GM21619 (cell line): ENCODE measurements at regions not wholly inside any gene's neighbourhood (a gene's known extent, or its start where the extent isn't known, plus 50 kb on each side); places are given as distances from the start of the nearest gene placed in this dataset.

Experiments
- ATAC-seq: cut with Tn5 transposase; IDR thresholded peaks from one replicate; pipeline ENCODE4 v1.9.1; 2021; ENCODE audit not compliant: unreplicated experiment

GRCh38 chr3:124467980-124468902 lies 262.0 kb upstream of the UMPS start:
- no peak for ATAC-seq

GRCh38 chr3:124469555-124469954 lies 260.7 kb upstream of the UMPS start:
- no peak for ATAC-seq

GRCh38 chr3:124478830-124479229 lies 251.4 kb upstream of the UMPS start:
- no peak for ATAC-seq

- ATAC-seq, result no peak
These were observed 246.3 kb upstream of the UMPS start for GRCh38 chr3:124483915-124484470.

- no peak for ATAC-seq
These were observed 243.9 kb upstream of the UMPS start for GRCh38 chr3:124486324-124486723.

GRCh38 chr3:124489506-124489905 lies 240.7 kb upstream of the UMPS start:
- ATAC-seq, result no peak

- no peak for ATAC-seq
These were observed 239.2 kb upstream of the UMPS start for GRCh38 chr3:124491098-124491497.

- no peak for ATAC-seq
These were observed 238.4 kb upstream of the UMPS start for GRCh38 chr3:124491875-124492274.

GRCh38 chr3:124492824-124493223 lies 237.4 kb upstream of the UMPS start:
- ATAC-seq, result no peak

GRCh38 chr3:124496061-124496460 lies 234.2 kb upstream of the UMPS start:
- ATAC-seq, result no peak

- ATAC-seq, result no peak
These were observed 232.8 kb upstream of the UMPS start for GRCh38 chr3:124497487-124497886.

GRCh38 chr3:124498891-124499290 lies 231.4 kb upstream of the UMPS start:
- no peak for ATAC-seq

- ATAC-seq, result no peak
These were observed 225.8 kb upstream of the UMPS start for GRCh38 chr3:124504332-124505059.

GRCh38 chr3:124509884-124510283 lies 220.4 kb upstream of the UMPS start:
- no peak for ATAC-seq

- ATAC-seq, result no peak
These were observed 220.0 kb upstream of the UMPS start for GRCh38 chr3:124510290-124510689.

GRCh38 chr3:124512881-124513609 lies 217.2 kb upstream of the UMPS start:
- ATAC-seq, result no peak

GRCh38 chr3:124513610-124513997 lies 216.6 kb upstream of the UMPS start:
- ATAC-seq, result no peak

- no peak for ATAC-seq
These were observed 215.6 kb upstream of the UMPS start for GRCh38 chr3:124514683-124515082.

- no peak for ATAC-seq
These were observed 213.9 kb upstream of the UMPS start for GRCh38 chr3:124516333-124516732.

GRCh38 chr3:124517306-124517705 lies 212.9 kb upstream of the UMPS start:
- ATAC-seq, result no peak

- no peak for ATAC-seq
These were observed 211.9 kb upstream of the UMPS start for GRCh38 chr3:124518350-124518749.
